Choroid plexus epithelial cell (primary cell): ENCODE measurements at regions not wholly inside any gene's neighbourhood (a gene's known extent, or its start where the extent isn't known, plus 50 kb on each side); places are given as distances from the start of the nearest gene placed in this dataset.

Experiments
- DNase-seq: peaks from one replicate; pipeline ENCODE4 v3.0.0-alpha.2; 2010; ENCODE audit warnings: low read depth
- H3K4me3 ChIP-seq: 2 replicates; pipeline ENCODE4 v1.5.1; 2011; ENCODE audit warnings: low read depth, mild to moderate bottlenecking, control low read depth, low read length, moderate library complexity
- CTCF ChIP-seq: conservative IDR thresholded peaks from 2 replicates; pipeline ENCODE4 v1.5.1; 2011; ENCODE audit warnings: low read depth, mild to moderate bottlenecking, control low read depth, inconsistent platforms, low read length, moderate library complexity

GRCh38 chr20:10971096-10971495 is 297.3 kb upstream of the JAG1 start:
- TF ChIP-seq CTCF = no peak
- DNase-seq = no peak
- H3K4me3 ChIP-seq = no peak overlapping the region

- H3K4me3 ChIP-seq = no peak overlapping the region
- peak; percentile 26 for DNase-seq
- TF ChIP-seq CTCF = peak; percentile 36
Measured at GRCh38 chr20:10972219-10972860, 298.5 kb upstream of the JAG1 start.

GRCh38 chr20:10976051-10976450 is 302.3 kb upstream of the JAG1 start:
- no peak for DNase-seq
- H3K4me3 ChIP-seq = no peak overlapping the region
- no peak for TF ChIP-seq CTCF

- TF ChIP-seq CTCF = no peak
- no peak for DNase-seq
- no peak overlapping the region for H3K4me3 ChIP-seq
Measured at GRCh38 chr20:10978019-10978702, 304.4 kb upstream of the JAG1 start.

- H3K4me3 ChIP-seq = no peak overlapping the region
- no peak for TF ChIP-seq CTCF
- DNase-seq = no peak
Measured at GRCh38 chr20:10978713-10979112, 304.9 kb upstream of the JAG1 start.

- peak; percentile 95 for DNase-seq
- TF ChIP-seq CTCF = no peak
Measured at GRCh38 chr20:10982692-10983091, 308.9 kb upstream of the JAG1 start.

GRCh38 chr20:10984294-10984693 is 310.5 kb upstream of the JAG1 start:
- TF ChIP-seq CTCF = no peak
- DNase-seq = no peak
- H3K4me3 ChIP-seq = no peak overlapping the region

More at GRCh38 chr20:10982692-10983091, 308.9 kb upstream of the JAG1 start:
- H3K4me3 ChIP-seq = no peak overlapping the region
